Activated CD8-positive, alpha-beta memory T cell treated with anti-CD3 and anti-CD28 coated beads for 48 hours (primary cell): ENCODE measurements at regions not wholly inside any gene's neighbourhood (a gene's known extent, or its start where the extent isn't known, plus 50 kb on each side); places are given as distances from the start of the nearest gene placed in this dataset.
A peak's percentile ranks its signal among the peaks of the same experiment; 100 is the strongest.

Experiments used
- DNase-seq, 3 experiments: peaks; one replicate each; pipeline ENCODE4 v3.0.0-alpha.2; 2020; ENCODE audit warnings: low read depth in 2 of 3, low spot score in 2 of 3

DNA sequence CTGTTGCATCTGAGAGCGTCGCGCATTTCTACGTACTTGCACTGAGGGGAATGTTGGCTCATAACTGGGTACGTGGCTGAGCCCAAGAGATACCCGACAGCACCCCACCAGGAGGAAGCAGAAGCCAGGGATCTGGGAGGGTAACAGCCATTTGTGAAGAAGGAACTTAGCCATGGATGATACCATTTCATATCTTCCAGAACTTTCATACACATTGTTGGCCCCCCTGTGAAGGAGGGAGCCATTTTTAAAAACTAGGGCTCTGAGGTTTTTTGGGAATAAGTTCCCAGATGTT lies 101.4 kb upstream of the SLC44A1 start:
- DNase-seq, result no peak

DNA sequence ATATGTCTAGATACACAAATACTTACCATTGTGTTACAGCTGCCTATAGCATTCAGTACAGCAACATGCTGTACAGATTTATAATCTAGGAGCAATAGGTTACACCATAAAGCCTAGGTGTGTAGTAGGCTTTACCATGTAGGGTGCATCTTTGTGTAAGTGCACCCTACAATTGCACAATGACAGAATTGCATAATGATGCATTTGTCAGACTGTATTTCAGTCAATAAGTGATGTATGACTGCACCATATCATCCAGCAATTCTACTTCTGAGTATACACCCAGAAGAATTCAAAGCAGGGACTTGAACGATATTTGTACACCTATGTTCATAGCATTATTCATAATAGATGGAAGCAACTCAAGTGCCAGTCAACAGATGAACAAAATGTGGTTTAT lies 100.4 kb upstream of the SLC44A1 start:
- DNase-seq, result no peak

DNA sequence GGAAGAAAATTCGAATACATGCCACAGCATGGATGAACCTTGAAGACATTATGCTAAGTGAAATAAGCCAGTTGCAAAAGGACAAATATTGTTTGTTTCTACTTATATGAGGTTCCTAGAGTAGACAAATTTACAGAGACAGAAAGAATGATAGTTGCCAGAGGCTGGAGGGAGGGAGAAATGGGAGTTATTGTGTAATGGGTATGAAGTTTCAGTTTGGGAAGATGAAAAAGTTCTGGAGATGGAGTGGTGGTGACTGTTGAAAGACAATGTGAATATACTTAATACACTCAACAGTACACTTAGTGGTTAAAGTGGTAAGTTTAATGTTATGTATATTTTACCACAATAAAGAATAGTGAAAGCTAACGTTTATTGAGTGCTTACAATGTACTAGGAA lies 99.6 kb upstream of the SLC44A1 start:
- DNase-seq, result no peak

DNA sequence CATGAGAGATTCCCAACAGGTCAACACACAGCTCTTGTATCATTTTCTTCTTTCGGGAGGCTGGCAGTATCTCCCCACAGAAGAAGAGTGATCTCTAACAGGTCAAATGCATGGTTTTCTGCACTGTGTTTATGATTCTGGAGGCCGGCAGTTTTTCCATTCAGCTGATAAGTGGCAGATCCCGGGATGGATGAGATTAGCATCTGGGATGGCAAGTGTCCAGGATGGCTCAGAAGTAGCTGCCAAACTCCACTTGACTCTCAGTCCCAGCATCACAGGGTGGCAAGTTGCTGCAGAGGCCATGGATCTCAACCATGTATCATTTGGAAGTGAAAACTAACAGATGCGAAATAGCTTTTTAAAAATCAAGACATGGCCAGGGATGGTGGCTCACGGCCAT lies 97.8 kb upstream of the SLC44A1 start:
- DNase-seq, result no peak

DNA sequence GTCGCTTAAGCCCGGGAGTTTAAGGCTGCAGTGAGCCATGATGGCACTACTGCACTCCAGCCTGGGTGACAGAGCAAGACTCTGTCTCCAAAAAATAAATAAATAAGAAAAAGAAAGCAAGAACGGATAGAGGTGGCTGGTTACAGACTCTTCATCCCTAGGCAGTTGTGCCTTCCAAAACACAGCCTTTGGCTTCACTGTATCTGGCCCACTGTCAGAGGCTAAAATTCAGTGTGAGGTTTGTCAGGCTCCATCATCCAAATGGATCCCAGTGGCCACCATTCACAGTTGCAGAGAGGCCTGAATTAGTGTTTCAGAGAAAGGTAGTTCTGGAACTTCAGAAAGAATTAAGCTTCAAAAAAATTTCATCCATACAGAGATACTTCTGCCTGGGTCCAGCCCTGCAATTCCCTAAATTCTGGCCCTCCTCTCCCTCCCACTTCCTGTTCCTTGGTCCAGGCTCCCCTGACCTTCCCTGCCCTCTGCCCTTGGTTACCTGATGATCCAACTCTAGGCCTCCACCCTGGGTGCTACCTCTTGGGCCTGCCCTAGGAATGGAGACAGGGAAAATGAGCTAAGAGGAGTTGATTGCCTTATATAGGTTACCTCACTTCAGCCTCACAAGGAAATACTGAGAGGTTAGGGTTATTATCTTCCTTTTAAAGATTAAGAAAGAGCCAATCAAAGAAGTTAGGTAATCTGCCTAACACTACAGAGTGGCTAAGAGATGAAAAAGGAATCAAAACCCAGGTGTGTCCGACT lies 97.2 kb upstream of the SLC44A1 start:
- DNase-seq, result no peak

DNA sequence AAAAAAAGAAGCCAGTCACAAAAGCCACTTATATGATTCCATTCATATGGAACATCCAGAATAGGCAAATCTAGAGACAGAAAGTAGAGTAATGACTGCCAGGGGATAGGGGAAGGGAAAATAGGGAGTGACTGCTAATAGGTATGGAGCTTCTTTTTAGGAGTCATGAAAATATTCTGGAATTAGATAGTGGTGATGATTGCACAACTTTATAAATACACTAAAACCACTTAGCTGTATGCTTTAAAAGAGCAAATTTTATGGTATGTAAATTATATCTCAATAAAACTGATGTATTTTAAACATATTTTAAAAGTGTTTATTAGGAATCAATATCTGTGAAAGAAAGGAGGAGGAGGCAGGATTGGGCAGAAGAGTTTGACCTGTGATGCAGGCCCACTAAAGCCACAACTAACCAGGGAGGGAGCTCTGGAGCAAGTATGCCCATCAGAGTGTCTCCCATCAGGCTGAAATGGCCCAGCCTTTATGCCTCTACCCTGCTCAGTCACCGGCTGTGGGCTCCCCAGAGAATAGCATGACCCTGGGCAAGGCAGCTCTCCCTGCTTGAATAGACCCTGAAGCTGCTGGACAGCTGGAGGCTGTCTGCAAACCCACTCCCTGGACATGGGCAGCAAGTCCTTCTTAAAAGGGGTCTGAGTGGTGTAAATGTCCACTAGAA lies 96.0 kb upstream of the SLC44A1 start:
- no peak for DNase-seq

DNA sequence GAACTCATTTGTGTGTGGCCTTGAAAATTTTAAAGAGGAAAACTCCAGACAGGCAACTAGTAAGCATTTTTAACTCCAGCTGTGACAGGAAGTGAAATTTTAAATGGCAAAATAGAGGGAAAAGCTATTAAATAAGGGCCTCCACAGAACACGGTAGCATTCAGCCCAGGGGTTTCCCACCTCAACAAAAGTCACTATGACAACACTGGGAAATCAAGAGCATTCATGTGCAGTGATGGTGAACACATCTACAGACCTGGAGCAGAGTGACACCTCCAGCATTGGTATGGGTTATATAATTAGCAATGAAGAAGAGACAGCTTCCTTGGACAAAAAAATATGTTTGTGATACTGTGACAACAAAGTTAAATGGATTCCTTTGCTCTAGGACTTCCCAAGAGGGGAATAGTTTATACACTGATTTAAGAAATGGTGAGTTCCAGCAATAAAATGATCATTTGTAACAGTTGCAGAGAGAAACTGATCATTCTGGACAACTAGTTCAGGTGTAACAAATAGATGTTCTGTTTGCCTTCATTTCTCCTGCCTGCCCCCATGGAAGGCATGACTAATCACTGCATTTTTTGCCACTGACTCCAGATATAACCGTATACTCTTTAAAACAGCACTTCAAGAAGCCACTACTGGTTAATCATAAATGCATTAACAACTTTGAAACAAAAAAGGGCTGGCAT lies 93.3 kb upstream of the SLC44A1 start:
- no peak for DNase-seq

DNA sequence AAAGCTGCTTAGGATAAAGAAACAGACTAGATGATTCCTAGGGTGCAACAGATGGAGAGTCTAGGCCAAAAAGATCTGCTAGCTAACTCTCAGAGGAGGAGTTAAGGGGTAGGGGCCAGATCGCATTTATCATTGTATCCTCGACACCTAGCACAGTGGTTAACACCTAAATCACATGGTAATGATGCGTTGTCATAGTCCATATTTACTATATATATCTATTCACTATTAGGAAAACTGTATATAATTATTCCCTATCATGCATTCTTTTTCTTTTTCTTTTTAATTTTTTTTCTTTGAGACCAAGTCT lies 92.8 kb upstream of the SLC44A1 start:
- DNase-seq, result no peak

DNA sequence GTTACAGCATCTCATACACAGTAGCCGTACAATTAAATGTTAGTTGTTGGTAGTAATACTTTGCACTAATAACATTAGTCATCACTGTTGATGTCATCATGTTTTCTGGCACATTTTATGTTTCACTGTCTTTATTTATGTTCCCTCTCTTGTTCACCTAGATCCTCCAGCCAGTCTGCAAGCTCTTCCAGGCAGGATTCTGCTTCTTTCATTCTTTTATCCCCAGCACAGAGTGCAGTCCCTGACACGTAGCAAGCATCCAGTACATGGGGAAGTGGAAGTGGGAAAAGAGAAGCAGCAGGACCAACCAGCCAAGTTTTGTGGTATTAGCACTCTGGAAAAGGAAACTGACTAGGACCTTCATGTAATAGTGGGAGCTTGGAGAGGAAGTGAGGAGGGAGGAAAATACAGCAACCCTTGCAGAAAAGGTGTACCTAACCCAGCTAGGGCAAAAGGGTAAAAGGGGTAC lies 89.7 kb upstream of the SLC44A1 start:
- no peak for DNase-seq

DNA sequence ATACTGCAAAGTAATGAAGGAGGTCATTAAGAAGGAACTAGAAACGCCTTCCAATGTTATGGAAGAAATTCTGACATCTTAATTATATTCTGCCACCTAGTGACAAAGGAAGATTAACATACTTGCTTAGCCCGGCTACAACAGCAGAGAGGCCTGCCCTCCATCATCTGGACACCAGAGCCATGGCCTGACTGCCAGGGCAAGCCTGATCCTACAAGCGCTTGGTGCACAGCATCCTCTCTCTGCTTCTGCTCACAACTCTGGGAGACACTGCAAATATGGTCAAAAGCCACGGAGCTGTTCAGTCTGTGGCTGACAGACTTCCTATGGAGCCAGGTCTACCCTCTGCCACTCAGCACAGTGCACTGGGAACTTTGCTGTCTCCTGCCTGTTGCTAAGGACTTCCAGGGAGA lies 87.3 kb upstream of the SLC44A1 start:
- DNase-seq, result peak in 1 of 3 experiments; percentile 7

DNA sequence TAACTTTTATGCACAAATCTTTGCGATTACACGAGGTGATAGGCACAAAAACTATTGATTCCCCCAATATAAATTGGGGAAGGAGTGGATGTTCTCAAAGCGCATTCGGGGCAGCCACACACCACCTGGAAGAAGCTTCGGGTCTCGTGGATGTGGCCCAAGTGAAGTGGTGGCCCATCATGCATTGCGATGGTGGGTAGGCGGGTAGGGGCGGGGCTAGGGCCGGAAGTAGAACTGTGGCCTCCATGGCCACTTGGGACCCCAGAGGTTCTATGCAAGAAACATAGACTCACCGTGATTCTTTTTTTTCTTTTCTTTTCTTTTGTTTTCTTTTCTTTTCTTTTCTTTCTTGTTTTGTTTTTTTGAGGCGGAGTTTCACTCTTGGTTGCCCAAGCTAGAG lies 86.4 kb upstream of the SLC44A1 start:
- DNase-seq, result no peak

DNA sequence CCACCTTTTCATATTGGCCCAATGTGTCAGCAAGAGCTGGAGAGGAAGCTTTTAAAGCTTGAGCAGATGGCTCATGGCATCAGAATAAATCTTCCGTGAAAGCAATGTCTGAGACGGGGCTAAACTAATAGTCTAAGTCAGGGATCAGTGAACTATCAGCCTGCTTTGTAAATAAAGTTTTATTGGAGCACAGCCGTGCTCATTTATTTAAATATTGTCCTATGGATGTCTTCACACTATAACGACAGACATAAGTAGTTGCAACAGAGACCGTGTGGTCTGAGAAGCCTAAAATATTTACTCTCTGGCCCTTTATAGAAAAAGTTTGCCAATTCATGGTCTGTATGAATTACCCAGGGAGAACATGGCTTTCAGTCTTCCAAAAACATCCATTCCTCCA lies 85.6 kb upstream of the SLC44A1 start:
- no peak for DNase-seq

DNA sequence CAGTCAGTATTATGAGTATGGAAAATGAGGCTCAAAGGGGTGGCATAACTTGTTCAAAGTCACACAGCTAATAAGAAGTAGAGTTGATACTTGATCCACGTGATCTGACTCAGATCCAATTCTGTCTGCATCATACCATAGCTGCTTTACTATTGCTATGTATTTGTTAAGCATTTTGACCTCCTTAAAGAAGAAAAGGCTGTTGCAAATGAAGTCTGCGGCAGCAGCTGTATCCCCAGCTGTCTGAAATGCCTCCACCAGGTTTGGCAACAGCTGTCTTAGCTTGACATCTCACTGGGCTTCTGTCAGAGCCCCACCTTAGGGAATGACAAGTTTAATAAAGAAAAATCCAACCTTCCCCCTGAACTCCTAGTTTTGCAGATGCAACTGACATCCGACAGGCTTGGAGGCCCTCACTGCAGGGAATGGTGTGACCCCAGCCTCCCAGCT lies 75.6 kb upstream of the SLC44A1 start:
- DNase-seq, result no peak

DNA sequence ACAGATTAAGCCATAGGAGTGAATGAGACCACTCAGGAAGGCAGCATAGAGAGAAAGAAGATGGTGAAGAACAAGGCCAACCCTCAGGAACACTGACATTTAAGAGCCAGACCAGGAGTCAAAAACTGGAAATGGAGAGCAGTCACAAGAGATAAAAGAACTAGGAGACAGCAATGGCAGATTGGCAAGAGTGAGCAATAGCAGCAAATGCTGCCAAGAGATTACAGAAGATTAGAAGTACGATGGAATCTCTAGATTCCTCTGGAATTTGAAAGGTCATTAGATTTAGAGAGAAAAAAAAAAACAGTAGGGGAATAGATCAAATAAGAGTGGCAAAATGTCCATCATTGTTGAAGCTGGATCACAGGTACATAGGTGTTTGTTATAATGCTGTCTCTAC lies 73.4 kb upstream of the SLC44A1 start:
- no peak for DNase-seq

DNA sequence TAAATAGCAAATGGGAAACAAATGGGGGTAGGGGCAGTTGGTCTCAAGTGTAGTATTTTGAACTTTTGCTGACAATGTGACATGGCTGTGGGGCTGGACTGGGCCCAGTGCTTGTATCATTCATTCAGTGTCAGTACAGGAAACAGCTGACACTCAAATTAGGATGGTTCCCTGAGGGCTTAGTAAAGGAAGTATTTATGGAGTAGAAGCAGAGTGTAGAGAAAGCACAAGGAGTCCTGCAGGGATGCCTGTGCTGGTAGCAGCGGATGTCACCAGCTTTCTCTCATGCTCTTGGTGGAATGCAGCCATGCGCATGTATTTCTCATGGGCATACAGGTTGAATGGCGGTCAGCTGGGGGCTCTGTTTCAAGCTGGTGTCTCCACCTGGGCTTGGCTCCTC lies 72.9 kb upstream of the SLC44A1 start:
- no peak for DNase-seq

DNA sequence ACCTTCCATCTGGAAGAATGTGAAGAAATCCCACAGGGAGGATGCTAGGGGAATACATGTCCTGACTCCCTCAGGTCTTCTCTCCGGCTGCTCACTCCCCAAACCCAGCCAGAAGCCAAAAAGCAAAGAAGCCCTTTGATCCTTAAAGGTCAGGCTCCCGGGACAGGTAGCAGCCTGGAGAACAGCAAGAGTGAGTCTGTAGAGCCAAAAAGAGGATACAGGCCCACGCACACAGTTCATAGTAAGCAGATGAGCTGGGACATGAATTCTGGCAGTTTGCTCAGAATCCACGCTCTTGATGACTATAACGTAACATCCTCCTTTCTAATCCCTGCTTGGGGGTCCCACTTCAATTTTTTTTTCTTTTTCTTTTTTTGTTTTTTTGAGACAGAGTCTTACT lies 72.0 kb upstream of the SLC44A1 start:
- DNase-seq, result no peak

DNA sequence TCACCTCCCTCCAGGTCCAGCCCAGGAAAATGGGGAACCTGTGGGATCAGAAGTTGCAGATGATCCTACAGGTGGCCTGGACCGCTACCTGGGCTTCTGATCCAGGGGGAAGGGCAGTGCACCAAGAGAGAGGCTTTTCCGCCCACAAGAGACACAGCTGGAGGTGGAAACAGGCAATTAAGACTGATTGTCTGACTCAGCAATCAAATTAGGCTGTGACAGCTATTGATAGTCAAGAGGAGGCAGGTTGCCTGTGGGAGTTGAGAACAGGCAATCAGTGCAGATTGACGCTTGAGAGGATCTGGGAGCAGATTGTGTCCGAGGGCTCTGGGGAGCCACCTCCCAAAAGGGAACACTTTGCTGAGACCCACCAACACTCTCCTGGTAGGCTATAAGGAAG lies 71.1 kb upstream of the SLC44A1 start:
- DNase-seq, result no peak

DNA sequence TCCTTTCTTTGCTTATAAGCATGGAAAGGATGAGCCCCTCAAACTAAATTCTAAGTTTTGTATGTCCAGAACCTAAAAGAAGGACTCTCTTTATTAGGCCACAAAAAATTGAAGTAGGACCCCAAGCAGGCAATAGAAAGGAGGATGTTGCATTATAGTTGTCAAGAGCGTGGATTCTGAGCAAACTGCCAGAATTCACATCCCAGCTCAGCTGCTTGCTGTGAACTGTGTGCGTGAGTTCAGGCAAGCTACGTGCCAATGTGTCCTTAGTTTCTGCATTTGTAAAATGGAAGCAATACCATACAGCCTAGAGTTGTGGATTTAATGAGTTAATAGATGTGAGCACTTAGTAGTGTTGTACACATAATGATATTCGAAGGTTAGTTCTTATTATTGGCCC lies 70.6 kb upstream of the SLC44A1 start:
- no peak for DNase-seq

DNA sequence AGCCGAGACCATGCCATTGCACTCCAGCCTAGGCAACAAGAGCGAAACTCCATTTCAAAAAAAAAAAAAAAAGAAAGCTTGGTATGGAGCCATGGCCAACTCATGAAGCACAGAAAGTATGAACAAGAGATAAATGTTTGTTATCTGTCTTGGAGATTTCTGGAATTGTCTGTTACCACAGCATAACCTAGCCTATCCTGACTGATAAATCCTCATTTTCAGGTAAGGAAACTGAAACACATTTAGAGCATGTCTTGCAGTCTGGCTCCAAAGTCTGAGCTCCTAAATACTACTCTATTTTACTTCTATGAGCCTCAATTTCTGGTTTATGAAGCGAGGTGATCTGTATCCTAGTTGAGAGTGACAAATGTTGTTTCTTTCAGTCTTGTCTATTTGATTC lies 68.3 kb upstream of the SLC44A1 start:
- DNase-seq, result no peak

DNA sequence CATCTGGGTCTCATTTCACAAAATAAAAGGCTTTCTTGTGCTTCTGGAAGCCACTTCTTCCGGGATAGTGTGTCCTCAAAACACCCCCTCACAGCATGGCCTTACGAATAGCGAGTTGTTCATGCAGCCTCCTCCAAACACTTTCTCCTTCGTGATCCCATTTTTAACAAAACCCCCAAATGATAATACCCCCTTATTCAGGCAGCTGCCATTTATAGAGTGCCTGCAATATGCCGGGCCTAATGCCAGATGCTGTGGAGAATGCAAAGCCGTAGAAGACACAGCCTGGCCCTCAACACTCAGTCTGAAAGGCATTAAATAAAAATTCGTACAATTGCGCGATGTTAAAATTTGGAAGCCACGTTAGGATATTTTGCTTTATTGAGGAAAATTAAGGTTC lies 66.4 kb upstream of the SLC44A1 start:
- DNase-seq, result no peak

DNA sequence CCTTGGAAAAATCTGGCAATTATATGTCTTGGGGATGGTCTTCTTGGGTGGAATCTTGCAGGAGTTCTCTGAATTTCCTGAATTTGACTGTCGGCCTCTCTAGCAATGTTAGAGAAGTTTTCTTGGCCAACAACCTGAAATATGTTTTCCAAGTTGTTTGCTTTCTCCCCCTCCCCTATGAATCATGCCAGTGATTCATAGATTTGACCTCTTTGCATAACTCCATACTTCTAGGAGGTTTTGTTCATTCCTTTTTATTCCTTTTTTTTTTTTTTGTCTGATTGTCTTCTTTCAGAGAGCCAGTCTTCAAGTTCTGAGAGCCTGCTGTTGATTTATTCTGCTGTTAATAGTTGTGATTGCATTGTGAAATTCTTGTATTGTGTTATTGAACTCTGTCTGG lies 56.7 kb upstream of the SLC44A1 start:
- no peak for DNase-seq

DNA sequence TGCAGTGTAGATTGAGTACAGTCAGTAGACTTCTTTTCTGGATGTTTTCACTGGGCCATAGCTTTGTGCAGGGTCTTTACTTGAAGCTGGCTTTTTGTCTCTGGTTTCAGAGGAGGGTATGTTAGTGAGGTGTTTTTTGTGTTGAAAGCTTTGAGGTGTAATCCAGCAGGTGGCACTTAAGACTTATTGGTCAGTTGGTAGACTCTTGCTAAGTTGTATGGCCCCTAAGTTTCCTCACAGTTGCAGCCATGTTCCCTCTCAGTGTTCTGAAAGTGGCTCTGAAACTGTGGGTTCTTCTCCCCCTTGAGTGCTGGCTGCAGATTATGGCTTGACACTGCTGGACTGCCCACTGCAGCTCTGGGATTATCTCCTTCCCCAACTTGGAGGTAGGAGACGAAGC lies 55.7 kb upstream of the SLC44A1 start:
- DNase-seq, result no peak
